Lower leg skin (tissue), 3 donors: ENCODE measurements at regions not wholly inside any gene's neighbourhood (a gene's known extent, or its start where the extent isn't known, plus 50 kb on each side); places are given as distances from the start of the nearest gene placed in this dataset.

Experiments
- CTCF ChIP-seq, 3 donors: fragments of 450-650 bp; IDR thresholded peaks; one replicate each; pipeline ENCODE4 v1.5.1; 2016; ENCODE audit warnings: antibody characterized with exemption in 3 of 3, mild to moderate bottlenecking in 3 of 3, moderate library complexity in 2 of 3
- POLR2A ChIP-seq, 2 donors: fragments of 450-650 bp; IDR thresholded peaks; one replicate each; pipeline ENCODE4 v1.6.1; 2016 to 2017; ENCODE audit warnings: antibody characterized with exemption in 2 of 2, mild to moderate bottlenecking in 1 of 2, moderate library complexity in 1 of 2

GRCh38 chrX:94114362-94114761 lies 440.4 kb downstream of the FAM133A start:
- TF ChIP-seq CTCF (IDR thresholded peaks at IDR 0.05) (no peak), POLR2A (IDR thresholded peaks at IDR 0.05) (no peak)
